ENCODE measurements at regions not wholly inside any gene's neighbourhood (a gene's known extent, or its start where the extent isn't known, plus 50 kb on each side); places are given as distances from the start of the nearest gene placed in this dataset.
A peak's percentile ranks its signal among the peaks of the same experiment; 100 is the strongest.

- no peak for DNase-seq
- intact Hi-C loops (cut with DNase I; ENCODE audit: low total_unique reads) = no loop called here
- WGBS, 2 donors = 91 to 96% methylated on average over 5 of the region's 5 CpGs
- no peaks in the 10 kb centered on the region for H3K27me3 ChIP-seq
- TF ChIP-seq POLR2A (IDR thresholded peaks at IDR 0.05) (no peak), CTCF (IDR thresholded peaks at IDR 0.05) (no peak)
- H3K9me3 ChIP-seq = no peaks in the 10 kb centered on the region
- no peaks in the 10 kb centered on the region for H3K4me1 ChIP-seq
- no peak overlapping the region for H3K27ac ChIP-seq
- H3K36me3 ChIP-seq (ENCODE audit: low read depth, missing control alignments) = no peaks in the 10 kb centered on the region
- H3K4me3 ChIP-seq = no peak overlapping the region
Measured at GRCh38 chr5:172540099-172540870, 86.0 kb upstream of the SH3PXD2B start.

- Histone ChIP-seq H3K4me1 (peaks cover 22% of the 10 kb centered on the region), H3K27ac (peak overlapping the region in 1 of 2 donors; percentile 0), H3K27me3 (no peaks in the 10 kb centered on the region), H3K4me3 (no peak overlapping the region), H3K9me3 (no peaks in the 10 kb centered on the region), H3K36me3 (ENCODE audit: low read depth, missing control alignments) (no peaks in the 10 kb centered on the region)
- DNase-seq = no peak
- no peak for TF ChIP-seq CTCF (IDR thresholded peaks at IDR 0.05)
- no peak for TF ChIP-seq POLR2A (IDR thresholded peaks at IDR 0.05)
- intact Hi-C loops (cut with DNase I; ENCODE audit: low total_unique reads) = no loop called here
- WGBS, 2 donors = 78 to 79% methylated on average over 2 of the region's 2 CpGs
Measured at GRCh38 chr5:172535108-172535445, 80.8 kb upstream of the SH3PXD2B start.

- DNase-seq = no peak
- Histone ChIP-seq H3K4me3 (no peak overlapping the region), H3K27ac (peak overlapping the region; percentile 0 to 46), H3K4me1 (peaks cover 22% of the 10 kb centered on the region), H3K9me3 (no peaks in the 10 kb centered on the region), H3K27me3 (no peaks in the 10 kb centered on the region), H3K36me3 (ENCODE audit: low read depth, missing control alignments) (no peaks in the 10 kb centered on the region)
- intact Hi-C loops (cut with DNase I; ENCODE audit: low total_unique reads) = no loop called here
- TF ChIP-seq POLR2A (IDR thresholded peaks at IDR 0.05) (no peak), CTCF (IDR thresholded peaks at IDR 0.05) (no peak)
- 74 to 78% methylated on average over 4 to 9 of the region's 9 CpGs for WGBS, 2 donors
Measured at GRCh38 chr5:172534229-172535107, 80.1 kb upstream of the SH3PXD2B start.

DNA sequence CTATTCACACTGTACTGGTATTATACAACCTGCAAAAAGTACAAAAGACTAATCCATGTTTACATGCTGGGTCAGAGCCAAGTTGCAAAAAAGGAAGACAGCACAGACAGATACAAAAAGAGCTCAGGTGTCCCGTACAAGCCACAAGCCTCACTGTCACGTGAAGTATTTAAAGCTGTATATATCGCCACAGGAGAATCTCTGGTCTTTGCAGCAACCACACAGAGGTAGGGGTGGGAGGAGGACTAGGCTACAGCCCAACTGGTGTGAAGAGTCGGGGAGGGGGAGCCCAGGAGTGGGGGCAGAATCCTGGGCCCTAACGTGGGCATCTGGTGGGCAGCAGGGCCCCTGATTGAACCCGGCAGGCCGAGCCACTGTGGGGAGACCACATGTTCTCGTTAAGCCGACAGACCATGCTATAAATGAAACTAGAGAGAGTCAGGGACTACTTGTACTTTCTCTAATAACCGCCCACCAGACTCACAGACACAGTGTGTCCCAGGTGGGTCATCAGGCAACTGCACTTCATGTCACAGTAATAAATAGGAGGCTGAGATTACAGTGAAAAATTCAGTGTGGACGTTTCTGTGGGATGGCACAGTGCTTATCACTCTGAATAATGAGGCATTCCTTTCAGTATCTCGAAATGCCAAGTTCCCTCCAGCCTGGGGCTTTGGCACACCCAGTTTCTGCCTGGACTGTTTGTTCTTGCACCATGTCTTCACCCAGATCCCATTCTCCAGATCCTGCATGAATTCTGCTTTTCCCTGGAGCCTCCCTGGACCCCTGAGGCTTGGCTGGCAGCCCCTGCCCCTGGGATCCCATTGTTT lies 79.3 kb upstream of the SH3PXD2B start:
- Histone ChIP-seq H3K27ac (peak overlapping the region; percentile 39 to 46), H3K4me3 (peak overlapping the region in 1 of 2 donors; percentile 10), H3K36me3 (ENCODE audit: low read depth, missing control alignments) (no peaks in the 10 kb centered on the region), H3K4me1 (peaks cover 22% of the 10 kb centered on the region), H3K9me3 (no peaks in the 10 kb centered on the region), H3K27me3 (no peaks in the 10 kb centered on the region)
- intact Hi-C loops (cut with DNase I; ENCODE audit: low total_unique reads) = no loop called here
- TF ChIP-seq POLR2A (IDR thresholded peaks at IDR 0.05) (no peak), CTCF (IDR thresholded peaks at IDR 0.05) (no peak)
- no peak for DNase-seq
- WGBS, 2 donors = 11 to 16% methylated on average over 12 of the region's 12 CpGs
